Left ventricle myocardium inferior (tissue), 1 donor: ENCODE measurements at regions not wholly inside any gene's neighbourhood (a gene's known extent, or its start where the extent isn't known, plus 50 kb on each side); places are given as distances from the start of the nearest gene placed in this dataset.

Source experiments
- DNase-seq: peaks from one replicate; pipeline ENCODE4 v3.0.0-alpha.2; 2020
- H3K27ac ChIP-seq: fragments of 200-600 bp; replicated peaks from 2 replicates; pipeline ENCODE4 v1.8.0; 2021
- H3K27me3 ChIP-seq: fragments of 200-600 bp; 2 replicates; pipeline ENCODE4 v1.8.0; 2021; ENCODE audit warnings: low read depth
- H3K36me3 ChIP-seq: fragments of 200-600 bp; 2 replicates; pipeline ENCODE4 v1.8.0; 2021
- H3K4me1 ChIP-seq: fragments of 200-600 bp; 2 replicates; pipeline ENCODE4 v1.8.0; 2021
- H3K4me3 ChIP-seq: fragments of 200-600 bp; 2 replicates; pipeline ENCODE4 v1.8.0; 2021; ENCODE audit warnings: mild to moderate bottlenecking, moderate library complexity
- H3K9me3 ChIP-seq: fragments of 200-600 bp; replicated peaks from 2 replicates; pipeline ENCODE4 v1.8.0; 2021
- intact Hi-C: fragments of 100-400 bp; cut with micrococcal nuclease; formaldehyde crosslinking; loops from one replicate; pipeline ENCODE4 v1.11.0; 2022
- TF ChIP-seq, protein P1 (sequence below): fragments of 200-600 bp; IDR thresholded peaks from 2 replicates; pipeline ENCODE4 v1.8.0; 2021; ENCODE audit warnings: antibody characterized with exemption, mild to moderate bottlenecking, borderline replicate concordance
- donor health status: DM: no; HTN: yes; CAD: no; lungs with severe emphysema.

DNA sequence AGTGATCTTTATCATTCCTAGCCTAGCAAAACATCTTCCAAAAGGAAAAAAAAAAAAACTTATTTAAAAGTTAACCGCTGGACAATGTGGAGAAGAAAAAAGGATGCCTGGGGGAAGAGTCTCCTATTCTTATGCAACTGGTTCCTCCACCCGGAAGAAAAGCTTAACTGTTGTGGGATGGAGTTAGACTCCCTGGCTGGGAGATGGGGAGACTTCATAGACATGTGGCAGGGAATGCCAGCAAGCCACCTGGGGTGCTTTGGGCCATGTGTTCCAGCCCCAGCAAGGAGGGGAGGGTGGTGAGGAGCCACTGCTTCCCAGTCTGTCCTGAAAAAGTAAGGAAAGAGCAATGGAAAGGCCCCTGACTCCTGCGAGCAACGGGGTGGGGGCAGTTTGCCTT, 119.4 kb upstream of the SPIN4 start:
- Histone ChIP-seq H3K27ac (no peak overlapping the region), H3K27me3 (no peaks in the 10 kb centered on the region), H3K36me3 (peaks cover 6% of the 10 kb centered on the region), H3K9me3 (peaks cover 36% of the 10 kb centered on the region), H3K4me1 (no peaks in the 10 kb centered on the region), H3K4me3 (no peak overlapping the region)
- DNase-seq, result no peak
- intact Hi-C loops, result no loop called here
- TF ChIP-seq, protein P1, sequence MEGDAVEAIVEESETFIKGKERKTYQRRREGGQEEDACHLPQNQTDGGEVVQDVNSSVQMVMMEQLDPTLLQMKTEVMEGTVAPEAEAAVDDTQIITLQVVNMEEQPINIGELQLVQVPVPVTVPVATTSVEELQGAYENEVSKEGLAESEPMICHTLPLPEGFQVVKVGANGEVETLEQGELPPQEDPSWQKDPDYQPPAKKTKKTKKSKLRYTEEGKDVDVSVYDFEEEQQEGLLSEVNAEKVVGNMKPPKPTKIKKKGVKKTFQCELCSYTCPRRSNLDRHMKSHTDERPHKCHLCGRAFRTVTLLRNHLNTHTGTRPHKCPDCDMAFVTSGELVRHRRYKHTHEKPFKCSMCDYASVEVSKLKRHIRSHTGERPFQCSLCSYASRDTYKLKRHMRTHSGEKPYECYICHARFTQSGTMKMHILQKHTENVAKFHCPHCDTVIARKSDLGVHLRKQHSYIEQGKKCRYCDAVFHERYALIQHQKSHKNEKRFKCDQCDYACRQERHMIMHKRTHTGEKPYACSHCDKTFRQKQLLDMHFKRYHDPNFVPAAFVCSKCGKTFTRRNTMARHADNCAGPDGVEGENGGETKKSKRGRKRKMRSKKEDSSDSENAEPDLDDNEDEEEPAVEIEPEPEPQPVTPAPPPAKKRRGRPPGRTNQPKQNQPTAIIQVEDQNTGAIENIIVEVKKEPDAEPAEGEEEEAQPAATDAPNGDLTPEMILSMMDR, result no peak

DNA sequence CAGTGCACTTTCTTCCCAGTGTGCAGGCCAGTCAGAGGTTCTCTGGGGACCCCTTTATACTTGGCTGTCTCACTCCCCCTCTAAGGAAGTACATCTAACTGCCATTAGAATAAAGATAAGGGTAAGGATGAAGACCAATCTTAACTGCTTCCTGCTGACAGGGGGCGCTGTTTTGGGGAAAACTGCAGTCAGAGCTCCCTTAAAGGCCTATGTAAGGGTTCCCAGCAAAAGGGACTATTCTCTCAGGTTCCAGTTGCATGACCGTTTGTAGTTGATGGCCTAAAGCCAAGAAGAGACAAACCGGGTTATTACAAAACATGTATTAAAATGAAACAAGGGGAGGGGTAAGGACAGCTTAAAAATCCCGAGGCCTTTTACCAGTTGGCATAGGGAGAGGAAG, 115.6 kb upstream of the SPIN4 start:
- DNase-seq, result no peak
- Histone ChIP-seq H3K27ac (no peak overlapping the region), H3K36me3 (no peaks in the 10 kb centered on the region), H3K4me3 (no peak overlapping the region), H3K4me1 (no peaks in the 10 kb centered on the region), H3K27me3 (no peaks in the 10 kb centered on the region), H3K9me3 (peaks cover 20% of the 10 kb centered on the region)
- TF ChIP-seq, protein P1, result no peak
- intact Hi-C loops, result no loop called here

DNA sequence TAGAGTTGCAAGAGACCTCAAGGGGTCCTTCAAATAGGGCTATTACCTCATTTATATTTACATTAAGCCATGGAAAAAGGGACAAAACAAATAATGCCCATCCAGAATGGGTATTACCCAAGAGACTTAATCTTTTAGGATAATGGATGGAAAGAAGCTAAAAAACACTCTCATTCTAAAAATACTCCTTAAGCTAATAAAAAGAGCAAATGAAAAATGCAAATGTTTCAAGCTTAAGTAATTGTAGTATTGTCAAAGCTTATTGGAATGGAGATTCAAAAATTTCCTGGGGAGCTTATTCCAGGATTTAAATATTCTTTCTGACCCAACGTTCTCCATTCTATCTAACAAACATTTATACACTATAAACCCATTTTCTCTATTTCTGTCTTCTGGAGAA, 107.8 kb upstream of the SPIN4 start:
- no peaks in the 10 kb centered on the region for H3K9me3 ChIP-seq
- intact Hi-C loops, result no loop called here

DNA sequence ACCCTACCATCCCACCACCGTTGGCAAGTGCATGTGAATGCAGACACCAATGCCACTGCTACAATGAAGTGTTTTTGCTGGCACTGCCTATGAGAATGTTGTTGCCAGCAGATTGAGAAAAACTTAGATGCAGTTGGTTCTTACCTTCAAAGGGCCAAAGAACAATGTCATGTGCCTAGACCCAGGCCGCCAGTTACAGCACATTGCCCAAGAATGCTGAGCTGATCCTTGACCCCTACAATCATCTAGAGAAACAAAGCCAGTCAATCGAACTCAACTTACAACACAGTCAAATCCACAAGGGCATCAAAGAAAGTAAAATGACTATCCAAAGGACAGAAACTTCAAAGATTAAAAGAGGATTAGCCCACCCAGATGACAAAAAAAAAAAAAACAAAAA, 102.4 kb upstream of the SPIN4 start:
- no peak overlapping the region for H3K27ac ChIP-seq
- no peaks in the 10 kb centered on the region for H3K36me3 ChIP-seq
- DNase-seq, result no peak
- H3K9me3 ChIP-seq, result peaks cover 3% of the 10 kb centered on the region
- no peak overlapping the region for H3K4me3 ChIP-seq
- no peaks in the 10 kb centered on the region for H3K4me1 ChIP-seq
- H3K27me3 ChIP-seq, result no peaks in the 10 kb centered on the region
- TF ChIP-seq, protein P1, result no peak
- intact Hi-C loops, result no loop called here

More for the DNA sequence above, 107.8 kb upstream of the SPIN4 start:
- Histone ChIP-seq H3K4me1 (no peaks in the 10 kb centered on the region), H3K27ac (no peak overlapping the region), H3K36me3 (no peaks in the 10 kb centered on the region), H3K27me3 (no peaks in the 10 kb centered on the region), H3K4me3 (no peak overlapping the region)
- DNase-seq, result no peak
- TF ChIP-seq, protein P1, result no peak

DNA sequence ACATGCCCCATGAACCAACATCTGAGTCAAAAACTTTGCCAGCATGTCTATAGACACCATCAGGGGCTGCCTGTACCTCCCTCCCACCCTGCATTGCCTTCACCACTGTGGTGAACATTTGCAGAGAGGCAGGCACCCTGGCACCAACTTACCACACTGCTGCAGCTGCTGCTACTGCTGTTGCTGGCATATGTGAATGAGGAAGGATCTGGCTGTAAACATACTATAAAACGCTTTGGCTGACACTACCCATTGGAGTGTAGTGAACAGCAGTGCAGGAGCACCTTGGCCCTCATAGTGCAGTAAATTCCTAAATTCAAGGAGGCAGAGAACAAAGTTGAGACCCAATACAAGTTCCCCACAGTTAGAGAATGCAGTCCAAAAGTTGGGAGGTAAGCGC, 90.6 kb upstream of the SPIN4 start:
- intact Hi-C loops, result no loop called here
- TF ChIP-seq, protein P1, result no peak
- Histone ChIP-seq H3K4me1 (no peaks in the 10 kb centered on the region), H3K27me3 (no peaks in the 10 kb centered on the region), H3K9me3 (peaks cover 5% of the 10 kb centered on the region), H3K36me3 (no peaks in the 10 kb centered on the region), H3K27ac (no peak overlapping the region), H3K4me3 (no peak overlapping the region)
- no peak for DNase-seq

DNA sequence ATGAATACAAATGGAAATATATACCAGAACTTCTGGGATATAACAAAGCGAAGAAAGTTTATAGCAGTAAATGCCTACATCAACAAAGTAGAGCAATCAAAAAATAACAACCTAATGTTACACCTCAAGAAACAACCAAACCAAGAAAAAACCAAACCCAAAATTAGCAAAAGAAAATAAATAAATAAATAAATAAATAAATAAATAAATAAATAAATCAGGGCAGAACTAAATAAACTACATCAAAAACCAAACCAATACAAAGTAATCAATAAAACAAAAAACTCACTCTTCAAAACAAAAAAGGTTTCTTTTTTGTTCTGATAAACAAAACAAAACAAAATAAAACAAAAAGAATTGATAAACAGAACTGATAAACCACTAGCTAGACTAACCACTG, 88.4 kb upstream of the SPIN4 start:
- Histone ChIP-seq H3K27me3 (no peaks in the 10 kb centered on the region), H3K36me3 (no peaks in the 10 kb centered on the region), H3K27ac (no peak overlapping the region), H3K4me3 (no peak overlapping the region), H3K4me1 (no peaks in the 10 kb centered on the region), H3K9me3 (peaks cover 5% of the 10 kb centered on the region)
- TF ChIP-seq, protein P1, result no peak
- intact Hi-C loops, result no loop called here
- no peak for DNase-seq
